K562 (cell line): ENCODE measurements at regions not wholly inside any gene's neighbourhood (a gene's known extent, or its start where the extent isn't known, plus 50 kb on each side); places are given as distances from the start of the nearest gene placed in this dataset.

ENCODE experiments used
- CSDE1 ChIP-seq, 2 experiments: fragments of 450-650 bp; IDR thresholded peaks; 2 replicates each; pipeline ENCODE4 v1.6.1; 2016; ENCODE audit warnings: mild to moderate bottlenecking in 1 of 2
- ELK3 ChIP-seq: fragments of 450-650 bp; formaldehyde crosslinking; IDR thresholded peaks from 2 replicates; pipeline ENCODE4 v1.4.0; 2020; ENCODE audit warnings: mild to moderate bottlenecking
- ESRRB ChIP-seq: fragments of 250-450 bp; sonication (Bioruptor Pico); IDR thresholded peaks from 2 replicates; pipeline ENCODE4 v1.5.0; 2020; ENCODE audit warnings: mild to moderate bottlenecking, moderate library complexity, borderline replicate concordance
- GTF3C2 ChIP-seq: IDR thresholded peaks from 3 replicates; pipeline ENCODE4 v1.6.1; 2011; ENCODE audit warnings: borderline replicate concordance, mild to moderate bottlenecking, moderate library complexity; ENCODE audit not compliant: insufficient read length; ENCODE audit errors: extremely low read depth
- ZNF146 ChIP-seq: IDR thresholded peaks from one replicate; pipeline ENCODE4 v1.6.1; 2018; ENCODE audit warnings: missing compliant biosample characterization; ENCODE audit not compliant: unreplicated experiment
- ZNF639 ChIP-seq, 2 experiments: fragments of 200-800 bp in 1 of 2; sonication (Bioruptor generic) in 1 of 2; sonication (generic) in 1 of 2; formaldehyde crosslinking in 1 of 2; IDR thresholded peaks in 1 of 2; conservative IDR thresholded peaks in 1 of 2; 2 replicates each; pipeline versions ENCODE4 v1.5.0 to v1.6.1; 2016 to 2020; ENCODE audit warnings: missing compliant biosample characterization in 1 of 2, missing genetic modification characterization in 1 of 2, missing genetic modification reagents in 1 of 2

GRCh38 chr7:153852261-153852660, 199.9 kb upstream of the DPP6 start (continued):
- TF ChIP-seq ZNF639 (CRISPR knock-in tag; conservative IDR thresholded peaks at IDR 0.05 in 1 of 2, IDR thresholded peaks at IDR 0.05 in 1 of 2) (no peak), ESRRB (CRISPR knock-in tag) (no peak), ZNF146 (no peak), GTF3C2 (no peak), ELK3 (CRISPR knock-in tag) (no peak), CSDE1 (IDR thresholded peaks at IDR 0.05) (no peak)
